ENCODE measurements at regions not wholly inside any gene's neighbourhood (a gene's known extent, or its start where the extent isn't known, plus 50 kb on each side); places are given as distances from the start of the nearest gene placed in this dataset.

GRCh38 chr1:218642033-218642948 is 297.2 kb downstream of the TGFB2 start:
- no peak overlapping the region for H3K4me3 ChIP-seq (replicated peaks in 1 of 2; ENCODE audit: low read depth in 2 of 2, low read length in 2 of 2)
- peak; percentile 56 to 59 for DNase-seq (ENCODE audit: low read depth in 2 of 2)
- no peak for TF ChIP-seq CTCF (IDR thresholded peaks at IDR 0.05; ENCODE audit: low read depth, low read length)

GRCh38 chr1:218643281-218643680 is 298.1 kb downstream of the TGFB2 start:
- no peak for DNase-seq (ENCODE audit: low read depth in 2 of 2)
- no peak for TF ChIP-seq CTCF (IDR thresholded peaks at IDR 0.05; ENCODE audit: low read depth, low read length)
- no peak overlapping the region for H3K4me3 ChIP-seq (replicated peaks in 1 of 2; ENCODE audit: low read depth in 2 of 2, low read length in 2 of 2)

GRCh38 chr1:218643926-218644325 is 298.8 kb downstream of the TGFB2 start:
- no peak for DNase-seq (ENCODE audit: low read depth in 2 of 2)
- no peak for TF ChIP-seq CTCF (IDR thresholded peaks at IDR 0.05; ENCODE audit: low read depth, low read length)

GRCh38 chr1:218646288-218646687 is 301.2 kb downstream of the TGFB2 start:
- no peak for DNase-seq (ENCODE audit: low read depth in 2 of 2)
- no peak overlapping the region for H3K4me3 ChIP-seq (replicated peaks in 1 of 2; ENCODE audit: low read depth in 2 of 2, low read length in 2 of 2)
- no peak for TF ChIP-seq CTCF (IDR thresholded peaks at IDR 0.05; ENCODE audit: low read depth, low read length)

More at GRCh38 chr1:218643926-218644325, 298.8 kb downstream of the TGFB2 start:
- no peak overlapping the region for H3K4me3 ChIP-seq (replicated peaks in 1 of 2; ENCODE audit: low read depth in 2 of 2, low read length in 2 of 2)

GRCh38 chr1:218656301-218657037 is 311.3 kb downstream of the TGFB2 start:
- peak; percentile 54 to 71 for DNase-seq (ENCODE audit: low read depth in 2 of 2)
- no peak for TF ChIP-seq CTCF (IDR thresholded peaks at IDR 0.05; ENCODE audit: low read depth, low read length)
- H3K4me3 ChIP-seq (replicated peaks in 1 of 2; ENCODE audit: low read depth in 2 of 2, low read length in 2 of 2), result no peak overlapping the region

- no peak for DNase-seq (ENCODE audit: low read depth in 2 of 2)
- no peak for TF ChIP-seq CTCF (IDR thresholded peaks at IDR 0.05; ENCODE audit: low read depth, low read length)
- no peak overlapping the region for H3K4me3 ChIP-seq (replicated peaks in 1 of 2; ENCODE audit: low read depth in 2 of 2, low read length in 2 of 2)
Observed at GRCh38 chr1:218658269-218658668, 313.1 kb downstream of the TGFB2 start.
